OCI-LY1 (cell line): ENCODE measurements at regions not wholly inside any gene's neighbourhood (a gene's known extent, or its start where the extent isn't known, plus 50 kb on each side); places are given as distances from the start of the nearest gene placed in this dataset.

Experiments
- CTCF ChIP-seq: fragments of 200-600 bp; sonication (generic), shearing (Covaris generic); IDR thresholded peaks from 2 replicates; pipeline ENCODE4 v1.5.1; 2017; ENCODE audit warnings: mild to moderate bottlenecking, antibody characterized with exemption, low read length, moderate library complexity, mixed read lengths
- EZH2 ChIP-seq: fragments of 200-600 bp; sonication (generic), shearing (Covaris generic); IDR thresholded peaks from 2 replicates; pipeline ENCODE4 v1.8.0; 2017; ENCODE audit warnings: borderline replicate concordance, mixed run types, mild to moderate bottlenecking, antibody characterized with exemption, low read length, moderate library complexity, mixed read lengths

- TF ChIP-seq CTCF (no peak), EZH2 (no peak)
These were observed 284.0 kb downstream of the SEC14L1 start for GRCh38 chr17:77424585-77425344.
